ENCODE measurements at regions not wholly inside any gene's neighbourhood (a gene's known extent, or its start where the extent isn't known, plus 50 kb on each side); places are given as distances from the start of the nearest gene placed in this dataset.

DNA sequence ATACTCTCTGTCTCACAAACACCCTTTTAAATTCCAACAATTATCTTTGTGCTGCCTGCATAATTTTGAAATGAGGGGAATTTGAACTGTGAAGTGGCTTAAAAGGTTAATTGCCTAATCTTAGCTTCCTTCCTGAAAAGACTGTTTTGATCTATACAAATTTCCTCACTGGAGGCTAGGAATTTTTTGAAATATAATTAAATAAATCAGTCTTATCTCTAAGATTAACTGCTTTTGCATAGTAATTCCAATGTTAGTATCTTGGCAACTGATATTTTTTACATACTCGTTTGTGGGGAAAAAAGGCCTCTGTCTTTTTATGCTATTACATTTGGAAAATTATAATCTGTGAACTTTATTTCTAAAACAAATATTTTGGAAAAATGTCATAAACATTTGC, 498.5 kb downstream of the TMTC2 start:
- no peak for DNase-seq
